CD4-positive, alpha-beta T cell treated with Interleukin-12 subunit alpha and Interleukin-12 subunit beta, for 1 hour (primary cell): ENCODE measurements at regions not wholly inside any gene's neighbourhood (a gene's known extent, or its start where the extent isn't known, plus 50 kb on each side); places are given as distances from the start of the nearest gene placed in this dataset.

Experiments
- DNase-seq: peaks from one replicate; pipeline ENCODE4 v3.0.0-alpha.2; 2020

DNA sequence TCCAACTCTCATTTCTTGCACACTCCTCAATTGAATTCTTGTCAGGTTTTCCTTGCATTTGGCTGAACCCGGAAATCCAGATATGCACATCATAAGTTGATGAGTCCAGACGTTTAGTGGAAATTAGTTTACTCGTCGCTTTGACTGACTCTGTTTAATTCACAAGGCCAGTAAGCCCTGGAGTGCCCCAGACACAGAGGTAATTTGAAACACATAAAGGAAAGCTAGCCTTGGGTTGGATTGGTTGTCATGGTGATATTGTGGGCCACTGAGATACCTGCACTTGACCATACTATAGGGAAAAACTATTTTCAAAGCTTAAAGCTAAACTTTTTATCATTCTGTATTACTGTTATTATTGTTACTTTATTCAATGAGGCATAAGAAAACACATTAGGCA lies 178.3 kb upstream of the CA10 start:
- no peak for DNase-seq

DNA sequence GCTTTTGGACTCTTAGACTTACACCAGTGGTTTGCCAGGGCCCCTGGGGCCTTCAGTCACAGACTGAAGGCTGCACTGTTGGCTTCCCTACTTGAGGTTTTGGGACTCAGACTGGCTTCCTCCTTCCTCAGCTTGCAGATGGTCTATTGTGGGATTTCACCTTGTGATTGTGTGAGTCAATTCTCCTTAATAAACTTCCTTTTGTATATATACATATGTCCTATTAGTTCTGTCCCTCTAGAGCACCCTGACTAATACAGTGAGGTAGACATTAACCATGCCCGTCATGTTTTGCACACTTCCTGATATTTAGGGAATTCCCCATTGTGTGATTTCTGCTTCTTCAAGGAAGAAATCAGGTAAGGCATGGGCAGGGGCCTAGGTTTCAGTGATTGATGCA lies 147.8 kb upstream of the CA10 start:
- DNase-seq, result no peak

DNA sequence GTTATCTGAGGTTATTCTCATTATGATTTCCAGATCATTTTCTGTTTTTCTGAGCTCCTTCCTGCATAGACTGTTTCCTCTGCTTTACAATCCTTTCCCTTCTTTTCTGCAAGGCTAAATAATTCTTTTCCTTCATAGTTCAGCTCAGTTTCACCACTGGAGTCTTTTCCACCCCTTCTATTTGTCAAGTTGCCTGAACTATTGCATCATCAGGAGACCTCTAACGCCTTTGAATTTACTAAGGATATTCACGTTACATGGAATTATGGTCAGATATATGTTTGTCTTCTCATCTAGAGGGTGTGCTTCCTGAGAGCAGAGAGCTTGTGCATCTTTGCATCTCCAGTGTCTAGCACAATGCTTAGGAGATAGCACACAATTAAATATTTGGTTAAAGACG lies 140.4 kb upstream of the CA10 start:
- DNase-seq, result no peak

DNA sequence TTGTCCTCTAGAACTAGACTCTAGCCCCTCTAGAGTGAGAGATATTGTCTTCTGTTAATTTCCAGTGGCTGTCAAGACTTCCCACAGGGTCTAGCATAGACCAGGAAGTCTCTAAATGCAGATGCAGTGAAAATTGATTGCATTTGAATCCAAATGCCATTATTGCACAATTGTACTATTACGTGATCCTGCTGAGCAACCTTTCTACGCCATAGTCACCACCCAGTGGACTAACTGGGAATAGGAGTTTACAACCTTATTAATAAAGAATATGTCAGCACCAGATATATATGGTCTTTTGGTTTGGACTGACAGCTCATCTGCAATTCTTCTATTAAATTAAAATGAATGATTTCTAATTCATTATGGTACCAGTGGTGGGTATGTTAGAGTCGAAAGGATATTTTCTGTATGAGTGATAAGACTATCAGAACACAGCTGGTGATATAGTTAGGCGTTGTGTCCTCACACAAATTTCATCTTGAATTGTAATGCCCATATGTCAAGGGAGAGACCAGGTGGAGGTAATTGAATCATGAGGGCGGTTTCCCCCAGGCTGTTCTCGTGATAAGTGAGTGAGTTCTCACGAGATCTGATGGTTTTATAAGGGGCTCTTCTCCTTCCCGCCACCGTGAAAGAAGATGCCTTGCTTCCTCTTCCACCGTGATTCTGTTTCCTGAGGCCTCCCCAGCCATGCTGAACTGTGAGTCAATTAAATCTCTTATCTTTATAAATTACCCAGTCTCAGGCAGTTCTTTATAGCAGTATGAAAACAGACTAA lies 138.9 kb upstream of the CA10 start:
- DNase-seq, result no peak

DNA sequence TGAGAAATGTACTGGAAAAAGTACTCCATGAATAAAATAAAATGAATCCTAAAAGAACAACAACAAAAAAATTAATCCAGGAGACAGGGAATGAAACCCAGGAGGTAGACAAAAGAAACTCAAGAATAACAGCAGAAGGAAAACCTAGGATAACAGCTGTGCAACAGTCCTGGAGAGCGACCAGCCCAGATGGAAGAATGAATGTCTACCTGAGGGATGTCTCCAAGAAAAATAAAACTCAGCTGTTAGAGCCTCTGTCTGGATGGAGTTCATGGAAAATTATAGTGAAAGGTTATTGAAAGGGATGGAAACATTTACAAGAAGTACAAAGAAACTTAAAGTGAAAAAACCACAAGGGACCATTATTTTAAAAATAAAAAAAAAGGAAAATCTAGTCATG lies 135.8 kb upstream of the CA10 start:
- no peak for DNase-seq

DNA sequence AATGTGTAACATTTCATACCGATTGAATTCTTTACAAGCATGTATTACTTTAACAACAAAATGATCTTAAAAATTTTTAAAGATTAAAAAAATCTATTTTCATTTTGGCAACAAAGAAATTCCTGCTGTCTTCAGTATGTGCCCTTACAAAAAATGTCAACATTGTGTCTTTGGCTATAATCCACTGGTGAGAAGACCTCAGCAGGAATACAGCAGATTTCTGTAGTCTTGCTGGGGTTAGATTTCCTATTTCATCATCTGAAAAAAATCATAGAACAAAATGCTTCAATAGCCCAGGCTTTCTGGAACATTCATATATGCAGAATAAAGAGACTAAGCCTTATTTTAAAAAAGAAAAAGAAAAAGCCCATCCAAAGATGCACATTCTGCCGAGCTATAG lies 129.1 kb upstream of the CA10 start:
- DNase-seq, result no peak

DNA sequence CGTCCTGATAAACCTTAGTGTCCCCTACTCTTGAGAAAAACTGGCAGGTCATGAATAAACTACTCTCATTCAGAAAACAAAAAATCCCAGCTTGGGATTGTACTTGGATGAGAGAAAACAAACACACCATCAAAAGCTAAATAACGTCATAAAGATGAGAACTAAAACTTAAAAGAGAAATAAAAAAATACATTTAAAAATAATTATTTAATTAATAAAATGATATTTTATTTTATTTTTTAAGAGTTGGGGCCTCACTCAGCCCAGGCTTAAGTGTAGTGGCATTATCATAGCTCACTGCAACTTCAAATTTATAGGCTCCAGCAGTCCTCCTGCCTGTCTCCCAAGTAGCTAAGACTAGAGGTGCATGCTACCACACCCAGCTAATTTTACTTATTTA lies 125.4 kb upstream of the CA10 start:
- DNase-seq, result no peak

DNA sequence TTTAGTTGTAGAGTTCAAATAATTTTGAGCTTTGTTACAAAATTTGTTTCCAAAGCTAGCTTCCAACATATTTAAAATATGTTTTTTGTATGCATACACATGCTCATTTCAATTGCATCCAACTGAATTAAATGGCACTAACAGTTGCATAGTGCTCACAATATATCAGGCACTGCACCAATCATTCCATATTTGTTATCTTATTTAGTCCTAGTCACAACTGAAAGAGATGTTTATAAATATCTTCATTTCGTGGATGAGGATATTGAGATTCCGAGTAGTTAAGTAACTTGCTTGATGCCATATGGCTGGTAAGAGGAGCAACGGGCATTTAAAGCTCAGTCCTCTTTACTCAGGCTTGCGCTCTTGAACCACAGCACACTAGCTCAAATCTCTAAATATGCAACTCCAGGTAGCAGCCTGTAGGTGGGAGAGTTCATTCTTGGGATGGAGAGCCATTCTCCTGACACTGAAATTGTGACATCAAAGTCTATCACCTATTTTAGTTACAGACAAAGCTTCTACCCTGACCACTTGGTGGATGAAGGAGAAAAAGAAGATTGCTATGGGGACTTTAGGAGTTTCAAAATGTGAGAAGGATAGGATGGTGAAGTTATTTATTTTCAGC lies 118.0 kb upstream of the CA10 start:
- DNase-seq, result no peak

DNA sequence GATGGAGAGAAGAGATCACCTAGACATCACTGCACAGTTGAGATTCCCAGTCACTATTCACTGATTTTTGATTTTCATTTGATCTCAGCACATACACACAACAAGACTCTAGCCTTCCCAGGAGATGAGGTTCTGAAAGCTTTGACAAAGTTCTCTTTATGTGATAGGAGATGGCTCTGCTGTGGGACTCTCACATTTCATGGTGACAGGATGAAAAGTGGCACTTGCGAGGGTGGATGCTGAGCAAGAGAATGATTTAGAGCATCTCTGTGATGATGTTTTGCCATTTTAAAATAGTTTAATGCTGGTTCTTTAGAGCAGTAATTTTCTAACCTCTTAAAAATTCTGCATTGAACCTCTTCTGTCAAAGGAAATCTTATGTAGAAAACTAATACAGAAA lies 113.3 kb upstream of the CA10 start:
- no peak for DNase-seq

DNA sequence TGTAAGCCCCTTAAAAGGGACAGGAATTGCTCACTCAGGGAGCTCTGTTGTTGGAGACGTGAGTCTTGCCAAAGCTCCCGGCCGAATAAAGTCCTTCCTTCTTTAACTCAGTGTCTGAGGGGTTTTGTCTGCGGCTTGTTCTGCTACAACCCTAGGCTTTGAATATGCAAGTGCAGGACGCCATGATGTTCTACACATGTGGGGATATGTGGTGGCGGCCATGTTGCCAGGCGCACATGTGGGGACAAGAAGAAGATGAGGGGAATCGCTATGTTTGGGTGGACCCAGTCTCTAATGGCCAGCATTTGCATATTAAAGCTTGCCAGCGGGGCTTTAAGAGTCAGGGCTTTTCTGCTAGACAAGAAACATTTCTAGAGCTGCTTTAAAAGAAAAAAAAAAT lies 96.8 kb upstream of the CA10 start:
- DNase-seq, result no peak

DNA sequence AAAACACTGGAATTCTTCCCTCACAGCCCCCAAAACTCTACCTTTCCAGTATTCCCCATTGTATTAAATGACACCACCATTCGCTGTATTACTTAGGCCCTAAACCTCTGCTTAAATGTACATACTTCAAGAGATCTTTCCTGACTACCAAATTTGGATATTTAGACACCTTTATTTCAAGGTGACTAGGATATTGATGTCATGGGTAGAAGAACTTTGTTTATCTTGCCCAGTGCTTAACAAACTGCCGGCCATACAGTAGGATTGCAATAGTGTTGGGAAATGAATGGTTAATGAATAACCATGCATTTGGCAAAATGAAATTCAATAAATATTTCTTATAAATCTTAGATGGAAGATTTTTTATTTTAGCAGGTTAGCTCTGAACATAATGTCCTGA lies 86.2 kb upstream of the CA10 start:
- no peak for DNase-seq

DNA sequence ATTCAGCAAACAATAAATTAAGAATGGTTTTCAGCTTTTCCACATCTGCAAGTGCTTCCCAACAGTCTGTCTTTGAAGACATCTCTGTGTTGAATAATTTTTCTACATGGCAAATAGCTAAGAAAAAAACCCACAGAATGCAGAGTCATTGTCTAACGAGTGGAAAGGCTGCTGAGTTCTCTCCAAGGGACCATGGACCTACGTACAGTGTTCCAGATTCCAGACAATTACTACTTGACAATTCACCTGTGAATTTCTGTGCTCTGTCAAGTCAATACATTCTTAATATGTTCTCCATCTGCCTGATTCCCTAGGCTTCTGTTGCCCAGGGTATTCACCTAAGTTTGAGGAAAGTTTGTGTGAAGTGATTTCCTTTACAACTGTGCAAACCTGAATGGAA lies 83.8 kb upstream of the CA10 start:
- DNase-seq, result no peak

DNA sequence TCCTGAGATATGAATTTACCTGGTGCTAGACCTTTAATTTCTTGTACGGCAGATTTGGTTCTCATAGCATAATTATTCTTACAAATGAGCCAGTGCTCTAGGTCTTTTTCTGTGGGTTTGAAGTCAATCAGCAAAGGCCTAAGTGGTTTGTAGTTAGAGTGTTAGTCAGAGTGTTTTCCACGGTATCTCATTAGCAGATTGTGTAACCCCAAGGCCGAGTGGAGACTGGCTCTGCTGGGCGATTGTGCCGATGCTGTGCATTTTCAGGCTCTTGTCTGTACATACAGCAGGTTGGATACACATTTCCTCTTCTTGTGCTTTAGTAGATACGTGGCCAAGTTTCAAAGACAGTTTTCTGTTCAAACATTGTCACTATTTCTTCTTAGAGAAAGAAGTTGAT lies 78.6 kb upstream of the CA10 start:
- no peak for DNase-seq

DNA sequence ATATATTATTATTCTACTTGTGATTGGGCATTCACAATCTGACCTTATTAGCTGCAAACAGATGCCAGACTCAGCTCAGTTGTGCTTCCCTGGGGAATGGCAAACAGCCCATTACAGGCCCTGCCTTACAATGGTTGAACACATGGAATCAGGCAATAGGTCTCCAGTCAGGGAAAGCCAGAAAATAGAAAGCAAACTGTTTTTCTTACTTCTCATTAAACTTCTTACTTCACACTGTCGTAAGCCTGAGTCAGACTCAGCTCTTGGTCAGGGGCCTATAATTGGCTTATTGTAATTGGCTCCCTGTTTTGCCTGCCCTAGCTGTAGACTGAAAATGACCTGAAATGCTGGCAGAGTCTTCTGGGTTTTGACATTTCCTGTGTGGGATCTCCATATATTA lies 77.0 kb upstream of the CA10 start:
- no peak for DNase-seq

DNA sequence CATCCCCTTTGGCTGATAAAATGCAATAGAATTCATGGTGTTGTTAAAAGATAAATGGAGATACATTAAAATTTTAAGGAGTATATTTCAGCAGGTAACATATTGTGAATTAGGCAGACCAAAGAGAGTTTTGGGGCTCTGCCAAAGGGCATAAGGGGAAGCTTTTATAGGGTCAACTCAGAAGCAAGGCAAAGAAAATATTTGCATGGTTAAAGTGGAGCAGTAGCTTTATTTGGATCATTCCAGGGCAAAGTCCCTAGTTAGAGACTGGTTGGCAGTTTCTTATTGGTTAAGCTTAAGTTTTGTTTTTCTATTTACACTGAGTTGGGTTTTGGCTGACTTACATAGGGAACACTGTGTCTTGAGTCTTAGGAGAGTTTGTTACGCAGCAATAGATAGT lies 75.1 kb upstream of the CA10 start:
- DNase-seq, result no peak

DNA sequence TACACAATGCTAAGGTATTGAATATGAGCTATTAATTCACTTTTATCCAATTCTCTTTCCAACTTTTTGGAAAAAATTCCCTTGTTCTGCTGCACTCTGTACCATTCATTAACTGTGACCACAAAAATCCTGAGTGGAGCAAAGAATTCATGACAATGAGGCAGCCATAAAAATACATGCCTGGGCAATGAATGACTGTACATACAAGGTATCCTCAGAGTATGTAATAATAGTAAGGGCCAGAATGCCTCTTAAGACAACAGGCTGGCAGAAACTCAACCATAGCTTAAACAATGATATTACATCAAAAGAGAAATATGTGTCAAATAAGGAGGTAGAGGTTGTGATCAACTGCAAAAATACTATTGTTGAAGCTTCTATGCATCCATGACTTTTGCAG lies 74.7 kb upstream of the CA10 start:
- no peak for DNase-seq

DNA sequence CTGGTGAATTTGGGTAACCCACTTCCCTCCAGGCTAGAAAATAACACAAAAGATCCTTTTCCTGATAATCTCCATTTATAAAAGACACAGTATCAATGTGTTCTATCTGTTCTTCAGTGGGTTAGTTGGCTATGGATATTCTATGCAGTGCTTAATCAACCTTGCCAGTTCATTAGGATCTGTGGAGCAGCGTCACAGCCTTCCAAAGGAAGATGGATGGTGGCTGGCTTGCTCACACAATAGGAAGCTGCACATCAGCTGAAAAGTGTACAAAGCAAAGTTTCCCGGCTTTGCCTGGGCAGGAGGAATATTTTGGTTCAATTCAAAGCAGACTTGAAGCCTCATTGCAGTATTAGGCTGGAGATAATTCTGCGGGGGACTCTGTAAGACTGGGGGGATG lies 70.3 kb upstream of the CA10 start:
- DNase-seq, result no peak

DNA sequence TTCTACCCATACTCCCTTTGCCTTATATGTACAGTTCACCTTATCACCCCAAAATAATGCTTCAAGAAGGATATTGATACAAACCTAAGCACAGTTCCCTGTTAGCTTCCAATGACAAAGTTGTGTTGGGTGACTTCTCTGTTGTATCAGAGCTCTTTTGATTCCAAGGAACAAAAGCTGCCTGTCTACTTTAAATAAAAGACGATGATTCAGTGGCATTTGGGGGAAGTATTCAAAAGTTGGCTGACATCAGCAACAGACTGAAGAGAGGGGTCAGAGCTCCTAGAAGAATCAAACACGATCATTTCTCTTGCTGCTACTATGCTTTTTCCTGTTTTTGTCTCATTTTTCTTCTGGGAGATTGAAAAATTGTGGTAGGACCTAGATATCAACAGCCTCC lies 69.4 kb upstream of the CA10 start:
- no peak for DNase-seq

DNA sequence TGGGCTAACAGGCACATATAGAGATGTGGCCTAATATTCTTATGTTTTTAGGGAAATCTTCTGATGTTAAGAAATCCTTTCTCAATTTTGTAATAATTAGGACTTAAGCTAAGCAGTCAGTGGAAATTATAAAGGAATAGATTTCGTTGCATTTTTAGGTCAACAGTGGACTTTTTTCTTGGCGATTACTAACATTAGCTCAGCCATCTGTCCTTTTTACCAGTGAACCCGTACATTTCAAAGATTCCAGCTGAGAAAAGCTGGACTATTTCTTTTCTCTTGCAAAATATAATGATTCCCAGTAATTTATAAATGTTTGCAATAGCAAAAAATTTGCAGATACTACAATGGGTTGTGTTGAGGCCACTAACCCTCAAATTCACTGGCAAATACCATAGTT lies 54.9 kb upstream of the CA10 start:
- no peak for DNase-seq

DNA sequence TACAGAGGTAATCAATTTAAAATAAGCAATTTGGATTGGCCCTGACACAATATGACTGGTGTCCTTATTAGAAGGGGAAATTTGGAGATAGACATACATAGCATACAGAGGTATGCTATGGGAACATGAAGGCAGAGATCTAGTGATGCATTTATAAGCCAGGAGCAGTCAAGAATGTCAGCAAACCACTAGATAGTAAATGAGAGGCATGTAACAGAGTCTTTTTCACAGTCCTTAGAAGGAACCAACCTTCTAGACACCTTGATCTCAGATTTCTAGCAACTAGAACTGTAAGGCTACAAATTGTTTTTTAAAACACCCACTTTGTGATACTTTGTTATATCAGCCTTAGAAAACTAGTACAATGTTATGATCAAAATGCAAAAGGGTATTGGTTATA lies 54.3 kb upstream of the CA10 start:
- no peak for DNase-seq

DNA sequence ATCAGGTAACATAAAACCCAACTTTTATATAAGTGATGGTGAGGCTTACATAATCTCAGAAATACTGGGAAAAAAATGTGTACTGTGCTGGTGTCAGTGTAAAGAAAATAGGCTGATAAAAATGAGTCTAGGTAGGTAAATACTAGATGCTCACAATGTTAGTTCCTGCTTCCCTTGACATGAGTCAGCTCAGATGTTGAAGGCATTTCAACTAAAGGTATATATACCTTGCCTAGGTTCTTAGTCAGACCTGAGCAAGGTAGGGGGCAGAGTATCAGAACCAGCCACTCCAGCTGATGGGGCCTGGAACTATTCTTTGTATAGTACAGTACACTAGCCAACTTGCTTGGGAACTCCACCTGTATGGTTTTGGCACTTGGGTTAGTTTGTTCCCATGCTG lies 51.0 kb upstream of the CA10 start:
- no peak for DNase-seq
